GM21529 (cell line): ENCODE measurements at regions not wholly inside any gene's neighbourhood (a gene's known extent, or its start where the extent isn't known, plus 50 kb on each side); places are given as distances from the start of the nearest gene placed in this dataset.
"Not testable (repeated sequence)": the region's sequence is repeated elsewhere in the genome, so short reads cannot be mapped to it uniquely, and the experiment has no call there.

Experiments used
- ATAC-seq: cut with Tn5 transposase; IDR thresholded peaks from one replicate; pipeline ENCODE4 v1.9.1; 2021; ENCODE audit not compliant: unreplicated experiment

DNA sequence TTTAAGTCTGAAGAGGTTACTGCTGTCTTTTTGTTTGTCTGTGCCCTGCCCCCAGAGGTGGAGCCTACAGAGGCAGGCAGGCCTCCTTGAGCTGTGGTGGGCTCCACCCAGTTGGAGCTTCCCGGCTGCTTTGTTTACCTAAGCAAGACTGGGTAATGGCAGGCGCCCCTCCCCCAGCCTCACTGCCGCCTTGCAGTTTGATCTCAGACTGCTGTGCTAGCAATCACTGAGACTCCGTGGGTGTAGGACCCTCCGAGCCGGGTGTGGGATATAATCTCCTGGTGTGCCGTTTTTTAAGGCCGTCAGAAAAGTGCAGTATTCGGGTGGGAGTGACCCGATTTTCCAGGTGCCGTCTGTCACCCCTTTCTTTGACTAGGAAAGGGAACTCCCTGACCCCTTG is 499.3 kb upstream of the GRAMD2B start:
- ATAC-seq, result not testable (repeated sequence)

GRCh38 chr5:125926172-125926571 is 497.0 kb upstream of the GRAMD2B start:
- ATAC-seq, result no peak

DNA sequence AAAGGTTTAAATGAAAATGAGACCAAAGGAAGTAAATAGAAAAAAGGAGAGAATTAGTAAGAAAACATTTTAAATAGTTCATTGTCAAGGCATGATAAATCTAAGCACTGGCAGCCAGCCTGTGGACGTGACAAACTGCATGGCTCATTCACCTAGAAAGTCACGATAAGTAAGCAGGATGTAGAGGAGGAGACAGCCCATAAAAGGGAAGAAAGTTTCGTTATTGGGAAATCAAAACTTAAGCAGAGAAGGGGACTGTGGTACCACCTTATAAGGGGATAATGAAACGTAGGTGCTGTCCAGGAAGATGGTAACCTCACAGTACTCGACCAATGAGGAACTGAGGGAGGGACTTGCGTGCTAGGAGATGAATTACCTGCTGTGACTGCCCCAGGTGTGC is 494.5 kb upstream of the GRAMD2B start:
- ATAC-seq, result no peak

GRCh38 chr5:125950012-125950615 is 473.1 kb upstream of the GRAMD2B start:
- ATAC-seq, result no peak

DNA sequence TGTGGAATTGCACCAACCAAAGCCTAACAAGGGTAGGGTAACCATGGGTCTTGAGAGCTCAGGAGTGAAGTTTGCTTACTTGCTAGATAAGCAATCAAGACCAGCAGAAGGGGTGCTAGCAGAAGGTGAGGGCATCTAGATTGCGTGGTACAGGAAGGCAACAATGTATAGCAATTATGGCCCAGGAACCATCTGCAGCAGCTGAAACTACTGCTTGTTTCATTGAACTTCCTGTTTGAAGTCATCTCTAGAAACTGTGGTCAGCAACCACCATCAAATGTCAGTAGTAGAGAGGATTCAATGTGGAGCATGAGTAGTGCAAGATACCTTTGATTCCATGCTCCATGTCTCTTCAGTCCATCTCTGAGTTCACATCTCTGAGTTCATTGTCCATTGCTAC is 462.1 kb upstream of the GRAMD2B start:
- ATAC-seq, result peak; percentile 99

- no peak for ATAC-seq
Observed at GRCh38 chr5:125965577-125965976, 457.6 kb upstream of the GRAMD2B start.

GRCh38 chr5:125967576-125967975 is 455.6 kb upstream of the GRAMD2B start:
- ATAC-seq, result no peak

- ATAC-seq, result no peak
Observed at GRCh38 chr5:125969011-125969813, 454.0 kb upstream of the GRAMD2B start.

DNA sequence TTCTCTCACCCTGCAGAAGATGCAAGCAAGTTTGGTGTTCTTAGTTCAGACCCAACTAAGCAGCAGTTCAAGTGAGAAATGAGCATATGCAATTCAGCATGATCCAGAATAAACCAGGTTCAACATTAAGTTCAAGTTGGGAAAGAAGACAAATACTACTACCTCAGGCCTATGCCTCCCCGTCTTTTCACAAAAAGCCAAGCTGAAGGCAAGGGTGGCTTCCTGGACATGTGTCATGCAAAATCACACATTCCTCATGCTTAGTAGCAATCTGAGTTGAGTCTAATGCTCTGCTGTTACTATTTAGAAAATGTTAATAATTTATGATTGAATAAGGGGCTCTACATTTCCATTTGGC is 453.4 kb upstream of the GRAMD2B start:
- ATAC-seq, result no peak

DNA sequence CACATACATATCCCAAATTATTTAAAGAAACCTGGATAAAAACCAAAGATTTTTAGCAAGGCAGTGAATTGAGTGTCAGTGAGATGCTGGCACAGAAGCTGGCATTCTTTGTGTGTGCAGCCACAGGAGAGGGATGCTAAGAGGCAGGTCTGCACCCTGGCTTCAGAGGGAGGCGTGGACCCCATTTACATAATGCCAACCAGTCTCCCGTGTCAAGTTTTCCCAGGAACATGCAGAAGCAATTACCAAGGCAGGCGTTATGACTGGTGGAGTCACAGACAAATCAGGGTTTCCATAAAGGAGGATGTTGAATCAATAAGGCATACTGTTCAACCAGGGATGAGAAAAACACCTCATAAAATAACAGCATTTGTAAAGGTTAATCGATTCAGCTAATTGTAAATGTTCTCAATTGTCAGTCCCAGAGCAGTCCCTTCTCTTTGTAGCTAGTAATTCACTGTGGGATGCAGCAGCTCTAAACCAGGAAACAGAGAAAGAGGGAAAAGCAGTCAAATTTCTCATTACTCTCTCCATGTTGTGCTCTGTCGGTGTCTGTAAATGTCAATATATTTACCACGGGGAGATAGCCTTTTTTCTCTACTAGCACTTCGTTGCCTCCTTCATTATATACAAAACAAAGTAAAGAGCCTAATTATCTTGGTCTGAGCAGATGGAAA is 452.4 kb upstream of the GRAMD2B start:
- no peak for ATAC-seq

DNA sequence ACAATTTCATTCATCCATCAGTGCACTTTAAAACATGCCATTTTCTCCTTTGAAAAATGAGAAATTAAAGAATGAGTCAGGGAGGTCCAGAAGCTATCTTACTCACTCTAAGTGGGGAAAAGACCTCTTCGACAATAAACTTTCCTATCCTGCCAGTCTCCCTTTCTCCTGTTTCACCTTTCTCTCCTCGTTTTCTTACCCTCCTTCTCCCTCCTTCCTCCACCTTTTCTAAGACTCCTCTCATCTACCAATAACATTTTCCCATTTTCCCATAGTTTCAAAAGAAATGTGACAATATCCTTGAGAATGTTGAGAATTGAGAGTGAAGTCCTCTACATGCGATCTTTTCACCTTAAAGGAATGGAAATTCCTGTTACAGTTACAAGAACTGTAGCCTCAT is 450.5 kb upstream of the GRAMD2B start:
- no peak for ATAC-seq

DNA sequence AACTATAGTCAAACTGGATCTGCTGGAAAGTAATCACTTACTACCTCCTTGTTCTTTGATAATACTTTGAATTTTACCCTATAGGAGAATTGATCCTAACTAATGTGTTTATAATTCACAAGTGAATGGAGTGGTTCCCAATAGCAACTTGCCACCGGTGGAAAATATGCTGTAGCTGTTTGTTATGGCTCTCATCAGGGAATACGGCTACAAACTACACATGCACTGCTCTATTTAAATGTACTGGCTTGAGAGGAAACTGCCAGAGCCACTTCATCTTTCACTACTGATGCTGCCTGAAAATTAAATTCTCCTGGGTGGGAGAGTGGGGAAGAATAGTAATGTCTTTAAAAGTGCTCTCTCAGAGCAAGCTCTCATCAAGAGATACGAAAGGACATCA is 448.5 kb upstream of the GRAMD2B start:
- no peak for ATAC-seq

- ATAC-seq, result no peak
Observed at GRCh38 chr5:125976421-125977000, 446.7 kb upstream of the GRAMD2B start.

DNA sequence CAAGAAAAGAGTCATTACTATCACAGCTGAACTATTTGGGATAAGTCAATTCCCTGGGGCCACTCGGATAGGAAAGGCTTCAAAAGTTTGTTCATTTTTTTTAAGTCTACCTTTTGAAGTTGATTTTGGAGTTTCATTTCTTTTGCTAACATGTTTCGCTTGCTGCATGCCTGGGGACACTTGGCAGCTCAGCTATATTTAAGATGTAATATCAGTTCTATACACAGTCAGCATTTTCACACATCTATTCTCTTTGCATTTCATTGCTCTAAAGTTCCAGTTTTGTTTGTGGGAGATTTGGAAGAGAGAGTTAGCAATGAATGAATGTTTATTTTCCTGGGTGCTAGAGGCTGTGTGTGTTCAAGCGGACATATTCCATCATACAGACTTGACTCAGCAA is 445.2 kb upstream of the GRAMD2B start:
- ATAC-seq, result no peak

DNA sequence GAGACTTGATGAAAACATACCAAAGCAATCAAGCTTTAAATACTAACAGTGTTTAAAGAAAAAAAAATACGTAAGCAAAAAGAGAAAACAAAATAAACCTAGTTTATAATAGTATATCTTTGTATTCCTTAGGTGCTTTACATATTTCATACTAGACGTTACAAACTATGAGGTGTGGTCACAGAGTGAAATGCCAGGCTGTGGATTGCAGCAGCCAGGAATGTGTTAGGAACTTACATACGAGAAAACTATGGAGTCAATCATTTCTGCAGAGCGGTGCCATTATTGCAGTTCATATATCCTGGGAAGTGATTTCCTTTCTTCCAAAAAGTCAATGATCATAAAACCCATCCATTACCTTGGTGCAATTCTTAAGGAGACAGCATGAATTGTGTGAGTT is 443.6 kb upstream of the GRAMD2B start:
- ATAC-seq, result no peak

- ATAC-seq, result no peak
Observed at GRCh38 chr5:125981016-125981415, 442.2 kb upstream of the GRAMD2B start.

DNA sequence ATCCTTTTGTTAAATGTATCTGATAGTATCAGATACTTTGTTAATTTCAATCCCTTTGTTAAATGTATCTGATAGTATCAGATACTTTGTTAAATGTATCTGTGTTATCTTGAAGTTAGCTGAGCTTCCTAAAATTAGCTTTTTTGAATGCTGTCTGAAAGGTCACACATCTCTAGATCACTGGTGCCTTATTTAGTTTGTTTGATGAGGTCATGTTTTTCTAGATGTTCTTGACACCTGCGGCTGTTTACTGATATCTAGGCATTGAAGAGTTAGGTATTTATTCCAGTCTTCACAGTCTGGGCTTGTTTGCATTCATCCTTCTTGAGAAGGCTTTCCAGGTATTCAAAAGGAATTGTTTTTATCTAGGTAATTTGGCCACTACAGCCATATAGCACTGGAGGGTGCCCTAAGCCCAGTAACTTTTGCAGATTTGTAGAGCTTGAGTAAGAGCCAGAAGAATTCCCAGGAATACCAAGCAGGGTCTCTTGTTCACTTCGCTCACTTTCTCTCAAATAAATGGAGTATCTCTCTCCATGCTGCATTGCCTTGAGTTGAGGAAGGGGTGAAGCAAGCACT is 435.4 kb upstream of the GRAMD2B start:
- ATAC-seq, result no peak

DNA sequence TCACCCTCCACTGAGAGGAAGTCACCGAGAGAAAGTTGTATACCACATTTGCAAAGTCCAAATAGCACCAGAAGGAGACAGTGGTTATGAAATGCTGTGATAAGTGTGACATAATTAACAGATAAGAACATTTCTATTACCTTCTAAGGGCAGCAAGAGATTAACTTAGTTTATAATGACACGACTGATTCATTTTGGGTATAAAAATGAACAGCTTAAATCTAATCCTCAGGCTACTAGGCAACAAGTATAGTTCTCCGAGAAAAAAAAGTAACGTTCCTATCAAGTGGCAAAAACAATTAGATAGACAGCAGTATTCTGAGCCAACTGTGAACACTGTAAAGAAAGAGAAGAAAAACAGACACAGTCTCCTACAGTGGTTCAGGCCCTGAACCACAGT is 431.2 kb upstream of the GRAMD2B start:
- no peak for ATAC-seq

DNA sequence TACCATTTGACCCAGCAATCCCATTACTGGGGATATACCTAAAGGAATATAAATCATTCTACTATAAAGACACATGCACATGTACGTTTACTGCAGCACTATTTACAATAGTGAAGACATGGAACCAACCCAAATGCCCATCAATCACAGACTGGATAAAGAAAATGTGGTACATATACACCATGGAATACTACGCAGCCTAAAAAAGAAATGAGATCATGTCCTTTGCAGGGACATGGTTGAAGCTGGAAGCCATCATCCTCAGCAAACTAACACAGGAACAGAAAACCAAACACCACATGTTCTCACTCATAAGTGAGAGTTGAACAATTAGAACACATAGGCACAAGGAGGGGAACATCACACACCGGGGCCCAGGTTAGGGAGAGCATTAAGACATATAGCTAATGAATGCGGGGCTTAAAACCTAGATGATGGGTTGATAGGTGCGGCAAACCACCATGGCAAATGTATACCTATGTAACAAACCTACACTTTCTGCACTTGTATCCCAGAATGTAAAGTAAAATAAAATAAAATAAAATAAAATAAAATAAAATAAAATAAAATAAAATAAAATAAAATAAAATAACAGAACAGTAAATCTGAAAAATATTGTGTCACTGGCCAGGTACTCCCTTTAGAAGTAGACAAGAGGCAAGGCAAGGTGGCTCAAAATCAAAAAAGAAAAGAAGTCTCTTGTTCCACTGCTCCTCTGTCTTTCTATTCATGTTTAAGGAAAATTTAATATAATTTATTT is 423.8 kb upstream of the GRAMD2B start:
- ATAC-seq, result not testable (repeated sequence)

DNA sequence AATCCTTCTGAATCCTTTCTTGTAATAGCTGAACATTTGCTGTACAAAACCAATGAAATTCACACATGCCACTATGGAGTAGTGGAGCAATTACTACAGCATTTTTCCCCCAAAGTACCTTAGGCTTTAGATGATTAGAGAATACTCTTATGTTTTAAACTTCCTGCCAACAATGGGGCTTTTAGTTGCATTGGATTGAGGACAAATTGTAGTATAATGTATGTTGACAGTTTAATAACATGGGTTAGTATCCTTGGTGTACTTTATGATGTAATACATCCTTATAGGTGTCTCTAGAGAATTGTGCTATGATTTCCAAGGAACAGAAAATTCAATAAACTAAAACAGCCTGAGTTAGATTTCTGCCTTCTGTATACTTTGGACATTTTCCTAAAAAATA is 422.7 kb upstream of the GRAMD2B start:
- ATAC-seq, result no peak
